Mesodermal cell (in vitro differentiated cells): ENCODE measurements at regions not wholly inside any gene's neighbourhood (a gene's known extent, or its start where the extent isn't known, plus 50 kb on each side); places are given as distances from the start of the nearest gene placed in this dataset.

Experiments used
- H3K27ac ChIP-seq: 2 replicates; pipeline ENCODE4 v1.7.0; 2013; ENCODE audit warnings: mild to moderate bottlenecking, low read depth, low read length, moderate library complexity; ENCODE audit not compliant: severe bottlenecking
- H3K36me3 ChIP-seq: 2 replicates; pipeline ENCODE4 v1.7.1; 2013; ENCODE audit warnings: mild to moderate bottlenecking, low read length, moderate library complexity; ENCODE audit not compliant: control insufficient read depth, insufficient read depth
- H3K4me1 ChIP-seq: one replicate; pipeline ENCODE4 v1.7.1; 2013; ENCODE audit warnings: mild to moderate bottlenecking, low read length; ENCODE audit not compliant: insufficient read depth, control insufficient read depth, poor library complexity, severe bottlenecking
- H3K4me3 ChIP-seq: 2 replicates; pipeline ENCODE4 v1.7.0; 2013; ENCODE audit warnings: low read length, control low read depth, mild to moderate bottlenecking; ENCODE audit not compliant: insufficient read depth, poor library complexity, severe bottlenecking; ENCODE audit errors: extremely low read depth
- H3K9me3 ChIP-seq: 2 replicates; pipeline ENCODE4 v1.7.1; 2013; ENCODE audit warnings: mild to moderate bottlenecking, low read length, moderate library complexity; ENCODE audit not compliant: control insufficient read depth
- WGBS, 2 experiments: methylation state at CpG; one replicate each; pipeline ENCODE4 v1.1.5; 2013; ENCODE audit warnings: missing lambda C conversion rate in 2 of 2; ENCODE audit not compliant: insufficient coverage in 2 of 2; 5-methylcytosine and 5-hydroxymethylcytosine counted together

DNA sequence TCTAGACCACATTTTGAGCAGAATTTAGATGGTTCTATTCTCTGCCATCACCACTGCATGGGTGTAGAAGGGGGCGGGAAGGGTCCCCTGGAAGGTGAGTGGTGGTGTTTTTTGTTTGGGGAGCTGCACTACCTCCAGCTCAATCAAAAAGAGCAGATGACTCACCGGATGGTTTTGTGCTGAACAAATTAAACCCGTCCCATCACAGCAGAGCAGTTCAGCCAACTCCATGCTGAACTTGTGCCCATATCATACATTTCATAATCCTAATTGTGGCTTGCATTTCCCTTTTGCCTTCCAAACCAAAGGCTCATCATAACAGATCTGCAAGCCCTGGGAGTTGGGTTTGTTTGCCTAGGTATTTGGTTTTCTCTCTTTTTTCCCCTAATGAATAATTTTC is 53.0 kb upstream of the RPH3A start:
- Histone ChIP-seq H3K4me3 (no peak overlapping the region), H3K27ac (no peak overlapping the region), H3K9me3 (no peaks in the 10 kb centered on the region), H3K4me1 (peaks cover 35% of the 10 kb centered on the region), H3K36me3 (no peaks in the 10 kb centered on the region)
- WGBS, 2 experiments: 80 to 86% methylated on average over 1 of the region's 3 CpGs

DNA sequence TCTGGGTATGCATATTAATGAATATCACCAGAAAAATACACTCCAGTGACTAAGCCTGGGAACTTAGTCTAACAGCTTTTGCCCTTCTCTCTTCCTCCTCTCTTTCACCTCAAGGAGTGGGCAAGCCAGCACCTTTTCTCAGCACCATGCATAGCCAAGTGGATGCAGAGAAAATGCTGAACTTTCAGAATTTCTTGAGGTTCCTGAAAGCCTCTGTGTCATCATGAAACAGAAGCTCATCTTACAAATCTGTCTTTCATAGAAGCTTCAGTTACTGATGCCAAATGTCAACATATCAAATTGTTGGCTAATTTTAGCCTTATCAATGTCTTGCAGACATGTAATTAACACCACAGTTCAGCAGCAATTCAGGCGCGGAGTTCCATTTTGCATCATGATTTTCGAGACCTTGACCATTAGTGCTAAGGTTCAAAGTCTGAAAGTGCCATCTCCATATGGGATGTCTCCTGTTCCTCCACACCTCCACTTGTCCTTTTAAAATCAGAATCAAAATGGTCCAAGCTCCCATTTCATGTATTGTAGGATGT is 51.1 kb upstream of the RPH3A start:
- no peaks in the 10 kb centered on the region for H3K9me3 ChIP-seq
- peak overlapping the region; percentile 89 for H3K27ac ChIP-seq
- peaks cover 35% of the 10 kb centered on the region for H3K4me1 ChIP-seq
- 81 to 87% methylated on average over 3 of the region's 3 CpGs for WGBS, 2 experiments
- no peak overlapping the region for H3K4me3 ChIP-seq
- H3K36me3 ChIP-seq: no peaks in the 10 kb centered on the region

GRCh38 chr12:112741106-112741505 is 50.4 kb upstream of the RPH3A start:
- no peaks in the 10 kb centered on the region for H3K9me3 ChIP-seq
- WGBS, 2 experiments: 58 to 73% methylated on average over 1 to 2 of the region's 2 CpGs
- H3K4me1 ChIP-seq: peaks cover 35% of the 10 kb centered on the region
- no peaks in the 10 kb centered on the region for H3K36me3 ChIP-seq
- no peak overlapping the region for H3K4me3 ChIP-seq
- H3K27ac ChIP-seq: peak overlapping the region; percentile 89
